CD4-positive, alpha-beta T cell (primary cell): ENCODE measurements at regions not wholly inside any gene's neighbourhood (a gene's known extent, or its start where the extent isn't known, plus 50 kb on each side); places are given as distances from the start of the nearest gene placed in this dataset.

Experiments used
- ATAC-seq: fragments of 200-7000 bp; cut with Tn5 transposase; one replicate; pipeline ENCODE4 v1.10.0; 2022; ENCODE audit warnings: mild to moderate bottlenecking; ENCODE audit not compliant: poor library complexity
- CTCF ChIA-PET: fragments of 350-600 bp; sonication (Branson Sonifier 250); formaldehyde crosslinking; loops from one replicate; lab custom pipeline; 2021; ENCODE audit warnings: antibody characterized with exemption, inconsistent platforms; lab: Charles Lee
- POLR2A ChIA-PET: fragments of 350-600 bp; sonication (Branson Sonifier 250); formaldehyde crosslinking; loops from one replicate; lab custom pipeline; 2021; ENCODE audit warnings: antibody characterized with exemption, inconsistent platforms; lab: Charles Lee
- DNase-seq, 14 experiments: peaks; one replicate each; pipeline ENCODE4 v3.0.0-alpha.2; 2013 to 2020; ENCODE audit warnings: mixed read lengths in 2 of 14
- H3K27ac ChIP-seq, 2 donors: one replicate each; pipeline versions ENCODE4 v1.5.1 to v1.7.0; 2013; ENCODE audit warnings: low read length in 2 of 2, low read depth in 1 of 2, mild to moderate bottlenecking in 1 of 2
- H3K27me3 ChIP-seq, 2 experiments: 1 replicate in 1 of 2; 2 replicates in 1 of 2; pipeline versions ENCODE4 v1.6.1 to v1.7.0; 2013; ENCODE audit warnings: low read length in 2 of 2, control low read depth in 1 of 2, mild to moderate bottlenecking in 1 of 2, moderate library complexity in 1 of 2; ENCODE audit not compliant: insufficient read depth in 2 of 2, control insufficient read depth in 1 of 2
- H3K36me3 ChIP-seq: one replicate; pipeline ENCODE4 v1.6.1; 2013; ENCODE audit warnings: low read length, control low read depth; ENCODE audit not compliant: insufficient read depth
- H3K4me1 ChIP-seq: one replicate; pipeline ENCODE4 v1.6.1; 2013; ENCODE audit warnings: low read length, control low read depth; ENCODE audit not compliant: insufficient read depth
- H3K4me3 ChIP-seq: one replicate; pipeline ENCODE4 v1.5.1; 2013; ENCODE audit warnings: mild to moderate bottlenecking, low read length, moderate library complexity
- H3K9me3 ChIP-seq, 2 experiments: 1 replicate in 1 of 2; 2 replicates in 1 of 2; pipeline versions ENCODE4 v1.6.1 to v1.7.0; 2013; ENCODE audit warnings: low read length in 2 of 2, mild to moderate bottlenecking in 2 of 2, control low read depth in 1 of 2, moderate library complexity in 1 of 2; ENCODE audit not compliant: control insufficient read depth in 1 of 2, insufficient read depth in 1 of 2
- H3K27ac Mint-ChIP-seq: one replicate; pipeline ENCODE4 v1.8.0; 2020; ENCODE audit warnings: mixed read lengths
- H3K27me3 Mint-ChIP-seq: one replicate; pipeline ENCODE4 v1.8.0; 2021; ENCODE audit warnings: mixed read lengths
- H3K36me3 Mint-ChIP-seq: one replicate; pipeline ENCODE4 v1.8.0; 2021; ENCODE audit warnings: low read depth, mixed read lengths
- H3K4me1 Mint-ChIP-seq: one replicate; pipeline ENCODE4 v1.8.0; 2021; ENCODE audit warnings: low read depth, mixed read lengths
- H3K4me3 Mint-ChIP-seq: one replicate; pipeline ENCODE4 v1.8.0; 2020; ENCODE audit warnings: mild to moderate bottlenecking, mixed read lengths
- H3K9me3 Mint-ChIP-seq: one replicate; pipeline ENCODE4 v1.8.0; 2020; ENCODE audit warnings: mixed read lengths
- intact Hi-C, 2 experiments: fragments of 100-400 bp; cut with DNase I in 1 of 2; cut with micrococcal nuclease in 1 of 2; formaldehyde crosslinking; loops; one replicate each; pipeline versions ENCODE4 v1.15.1 to v1.9.0; 2023 to 2025; cut with DNase I, micrococcal nuclease
- TF ChIP-seq, protein P1 (sequence below): fragments of 200-600 bp; IDR thresholded peaks from one replicate; pipeline ENCODE4 v1.8.0; 2022; ENCODE audit warnings: antibody characterized with exemption, mild to moderate bottlenecking

DNA sequence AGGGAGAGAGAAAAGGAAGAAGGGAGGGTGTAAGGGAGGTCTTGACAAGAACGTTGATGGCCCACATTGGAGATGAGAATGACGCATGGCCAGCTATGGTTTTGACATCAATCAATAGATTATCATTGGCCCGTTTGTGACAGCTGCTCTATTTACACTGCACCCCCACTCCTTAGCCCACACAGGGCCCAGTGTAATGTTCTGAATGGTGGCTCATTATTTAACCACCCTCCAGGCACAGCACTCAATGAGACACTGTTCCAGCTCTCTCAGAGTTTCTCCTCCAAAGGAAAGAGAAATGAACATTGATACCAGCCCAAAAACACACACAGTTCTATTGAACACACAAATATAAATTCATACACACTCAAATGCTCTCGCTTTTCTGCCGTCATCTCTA is 173.0 kb upstream of the IPO5 start:
- no peak for DNase-seq
- POLR2A ChIA-PET, result no interaction called here
- no peaks in the 10 kb centered on the region for H3K9me3 ChIP-seq
- H3K27ac ChIP-seq, result no peak overlapping the region
- CTCF ChIA-PET, result no interaction called here
- H3K4me3 ChIP-seq, result no peak overlapping the region
- Mint-ChIP-seq H3K4me3 (no peak overlapping the region), H3K4me1 (no peaks in the 10 kb centered on the region), H3K9me3 (peaks cover 8% of the 10 kb centered on the region), H3K27ac (no peak overlapping the region), H3K27me3 (peaks cover 21% of the 10 kb centered on the region), H3K36me3 (no peaks in the 10 kb centered on the region)
- no peaks in the 10 kb centered on the region for H3K27me3 ChIP-seq
- H3K4me1 ChIP-seq, result no peaks in the 10 kb centered on the region
- intact Hi-C loops, result no loop called here
- ATAC-seq, result no peak
- no peaks in the 10 kb centered on the region for H3K36me3 ChIP-seq
- TF ChIP-seq, protein P1, sequence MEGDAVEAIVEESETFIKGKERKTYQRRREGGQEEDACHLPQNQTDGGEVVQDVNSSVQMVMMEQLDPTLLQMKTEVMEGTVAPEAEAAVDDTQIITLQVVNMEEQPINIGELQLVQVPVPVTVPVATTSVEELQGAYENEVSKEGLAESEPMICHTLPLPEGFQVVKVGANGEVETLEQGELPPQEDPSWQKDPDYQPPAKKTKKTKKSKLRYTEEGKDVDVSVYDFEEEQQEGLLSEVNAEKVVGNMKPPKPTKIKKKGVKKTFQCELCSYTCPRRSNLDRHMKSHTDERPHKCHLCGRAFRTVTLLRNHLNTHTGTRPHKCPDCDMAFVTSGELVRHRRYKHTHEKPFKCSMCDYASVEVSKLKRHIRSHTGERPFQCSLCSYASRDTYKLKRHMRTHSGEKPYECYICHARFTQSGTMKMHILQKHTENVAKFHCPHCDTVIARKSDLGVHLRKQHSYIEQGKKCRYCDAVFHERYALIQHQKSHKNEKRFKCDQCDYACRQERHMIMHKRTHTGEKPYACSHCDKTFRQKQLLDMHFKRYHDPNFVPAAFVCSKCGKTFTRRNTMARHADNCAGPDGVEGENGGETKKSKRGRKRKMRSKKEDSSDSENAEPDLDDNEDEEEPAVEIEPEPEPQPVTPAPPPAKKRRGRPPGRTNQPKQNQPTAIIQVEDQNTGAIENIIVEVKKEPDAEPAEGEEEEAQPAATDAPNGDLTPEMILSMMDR, result no peak

DNA sequence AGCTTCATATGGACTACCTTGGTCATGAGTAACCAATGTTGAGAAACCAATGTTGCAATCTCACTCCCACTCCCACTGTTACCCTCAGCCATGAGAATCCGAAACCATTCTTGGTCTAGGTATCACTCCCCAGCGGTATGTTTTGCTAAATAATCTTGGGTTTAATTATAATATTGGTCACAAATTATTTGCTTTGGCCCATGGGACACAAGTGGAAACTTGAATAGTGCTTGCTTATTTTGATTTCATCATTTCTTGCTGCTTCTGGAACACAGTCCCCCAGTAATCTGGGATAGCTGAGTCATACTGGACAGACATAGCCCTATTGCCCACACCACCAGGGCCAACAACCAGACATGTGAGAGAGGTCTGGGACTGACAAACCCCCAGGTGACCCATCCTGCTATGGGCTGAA is 171.6 kb upstream of the IPO5 start:
- Mint-ChIP-seq H3K4me3 (no peak overlapping the region), H3K4me1 (no peaks in the 10 kb centered on the region), H3K27me3 (peaks cover 21% of the 10 kb centered on the region), H3K9me3 (peaks cover 8% of the 10 kb centered on the region), H3K27ac (no peak overlapping the region), H3K36me3 (no peaks in the 10 kb centered on the region)
- DNase-seq (no peak), ATAC-seq (no peak)
- ChIA-PET CTCF (no interaction called here), POLR2A (no interaction called here)
- Histone ChIP-seq H3K27ac (no peak overlapping the region), H3K4me3 (no peak overlapping the region), H3K9me3 (no peaks in the 10 kb centered on the region), H3K36me3 (no peaks in the 10 kb centered on the region), H3K4me1 (no peaks in the 10 kb centered on the region), H3K27me3 (no peaks in the 10 kb centered on the region)
- TF ChIP-seq, protein P1, result no peak
- intact Hi-C loops, result no loop called here

DNA sequence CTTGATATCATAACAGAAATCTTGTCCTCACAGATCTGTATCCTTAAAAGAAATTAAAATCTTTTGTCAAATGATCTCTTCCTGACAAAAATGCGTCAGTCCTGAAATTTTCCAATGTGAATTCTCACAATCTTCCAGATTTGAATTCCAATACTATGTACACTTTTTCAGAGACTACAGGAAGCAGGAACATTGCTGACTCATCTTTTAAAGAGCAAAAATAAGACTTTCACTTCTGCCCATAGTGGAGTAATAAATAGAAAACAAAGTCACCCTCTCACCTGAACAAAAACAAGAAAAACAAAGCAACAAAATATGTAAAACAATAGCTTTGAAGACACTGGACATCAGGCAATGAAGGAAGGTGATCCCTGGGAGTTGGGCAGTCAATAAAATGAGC is 167.0 kb upstream of the IPO5 start:
- ATAC-seq (no peak), DNase-seq (no peak)
- no peaks in the 10 kb centered on the region for H3K4me1 ChIP-seq
- H3K4me1 Mint-ChIP-seq, result no peaks in the 10 kb centered on the region
- POLR2A ChIA-PET, result no interaction called here
- no peak overlapping the region for H3K27ac ChIP-seq
- H3K36me3 Mint-ChIP-seq, result no peaks in the 10 kb centered on the region
- no peak overlapping the region for H3K4me3 Mint-ChIP-seq
- H3K27me3 ChIP-seq, result no peaks in the 10 kb centered on the region
- H3K27ac Mint-ChIP-seq, result no peak overlapping the region
- peaks cover 14% of the 10 kb centered on the region for H3K27me3 Mint-ChIP-seq
- H3K36me3 ChIP-seq, result no peaks in the 10 kb centered on the region
- TF ChIP-seq, protein P1, result no peak
- H3K9me3 ChIP-seq, result peaks cover 0 to 3% of the 10 kb centered on the region in 2 experiments
- intact Hi-C loops, result no loop called here
- CTCF ChIA-PET, result no interaction called here
- no peak overlapping the region for H3K4me3 ChIP-seq
- peaks cover 17% of the 10 kb centered on the region for H3K9me3 Mint-ChIP-seq
